IPS-18c (cell line): ENCODE measurements at regions not wholly inside any gene's neighbourhood (a gene's known extent, or its start where the extent isn't known, plus 50 kb on each side); places are given as distances from the start of the nearest gene placed in this dataset.
"Not testable (repeated sequence)": the region's sequence is repeated elsewhere in the genome, so short reads cannot be mapped to it uniquely, and the experiment has no call there.

ENCODE experiments used
- H3K4me3 ChIP-seq: 2 replicates; pipeline ENCODE4 v1.7.0; 2013; ENCODE audit warnings: low read depth, mild to moderate bottlenecking, low read length, moderate library complexity; ENCODE audit not compliant: insufficient read depth
- H3K9me3 ChIP-seq: one replicate; pipeline ENCODE4 v1.6.1; 2013; ENCODE audit warnings: mild to moderate bottlenecking, low read length, moderate library complexity; ENCODE audit not compliant: control insufficient read depth, insufficient read depth

- Histone ChIP-seq H3K4me3 (no peak overlapping the region), H3K9me3 (no peaks in the 10 kb centered on the region)
Measured at GRCh38 chr7:152931633-152932032, 172.1 kb downstream of the ACTR3B start.

- Histone ChIP-seq H3K4me3 (no peak overlapping the region), H3K9me3 (no peaks in the 10 kb centered on the region)
Measured at GRCh38 chr7:152937282-152937681, 177.7 kb downstream of the ACTR3B start.

GRCh38 chr7:152946616-152947015 lies 187.1 kb downstream of the ACTR3B start:
- not testable (repeated sequence) for H3K9me3 ChIP-seq, H3K4me3 ChIP-seq

GRCh38 chr7:152947686-152948085 lies 188.1 kb downstream of the ACTR3B start:
- no peak overlapping the region for H3K4me3 ChIP-seq
- H3K9me3 ChIP-seq, result peaks cover 2% of the 10 kb centered on the region

GRCh38 chr7:152949253-152949652 lies 189.7 kb downstream of the ACTR3B start:
- H3K9me3 ChIP-seq, result peaks cover 2% of the 10 kb centered on the region

GRCh38 chr7:152949790-152950189 lies 190.2 kb downstream of the ACTR3B start:
- no peak overlapping the region for H3K4me3 ChIP-seq
- H3K9me3 ChIP-seq, result peaks cover 2% of the 10 kb centered on the region

More at GRCh38 chr7:152949253-152949652, 189.7 kb downstream of the ACTR3B start:
- H3K4me3 ChIP-seq, result no peak overlapping the region

GRCh38 chr7:152956006-152956405 lies 196.5 kb downstream of the ACTR3B start:
- Histone ChIP-seq H3K9me3 (no peaks in the 10 kb centered on the region), H3K4me3 (no peak overlapping the region)

GRCh38 chr7:152959610-152960009 lies 200.1 kb downstream of the ACTR3B start:
- no peaks in the 10 kb centered on the region for H3K9me3 ChIP-seq
- no peak overlapping the region for H3K4me3 ChIP-seq

- H3K9me3 ChIP-seq, H3K4me3 ChIP-seq: not testable (repeated sequence)
Measured at GRCh38 chr7:152961796-152962195, 202.2 kb downstream of the ACTR3B start.

GRCh38 chr7:152966189-152966588 lies 206.6 kb downstream of the ACTR3B start:
- H3K4me3 ChIP-seq, result no peak overlapping the region
- H3K9me3 ChIP-seq, result no peaks in the 10 kb centered on the region

GRCh38 chr7:152967958-152968357 lies 208.4 kb downstream of the ACTR3B start:
- Histone ChIP-seq H3K4me3 (no peak overlapping the region), H3K9me3 (no peaks in the 10 kb centered on the region)

GRCh38 chr7:152968514-152968913 lies 209.0 kb downstream of the ACTR3B start:
- Histone ChIP-seq H3K4me3 (no peak overlapping the region), H3K9me3 (no peaks in the 10 kb centered on the region)

GRCh38 chr7:152969335-152969734 lies 209.8 kb downstream of the ACTR3B start:
- Histone ChIP-seq H3K9me3 (no peaks in the 10 kb centered on the region), H3K4me3 (no peak overlapping the region)

- H3K4me3 ChIP-seq, result 0 out of 2 replicates have a peak overlapping the region, but pooled peaks have one; percentile 12
- H3K9me3 ChIP-seq, result no peaks in the 10 kb centered on the region
Measured at GRCh38 chr7:152969839-152970238, 210.3 kb downstream of the ACTR3B start.

GRCh38 chr7:152970481-152970880 lies 210.9 kb downstream of the ACTR3B start:
- Histone ChIP-seq H3K4me3 (no peak overlapping the region), H3K9me3 (no peaks in the 10 kb centered on the region)

GRCh38 chr7:152974577-152974976 lies 215.0 kb downstream of the ACTR3B start:
- no peak overlapping the region for H3K4me3 ChIP-seq
- H3K9me3 ChIP-seq, result peaks cover 2% of the 10 kb centered on the region

GRCh38 chr7:152975076-152975475 lies 215.5 kb downstream of the ACTR3B start:
- Histone ChIP-seq H3K9me3 (peaks cover 2% of the 10 kb centered on the region), H3K4me3 (no peak overlapping the region)

GRCh38 chr7:152979376-152979775 lies 219.8 kb downstream of the ACTR3B start:
- Histone ChIP-seq H3K9me3 (peaks cover 2% of the 10 kb centered on the region), H3K4me3 (no peak overlapping the region)

- Histone ChIP-seq H3K4me3 (no peak overlapping the region), H3K9me3 (no peaks in the 10 kb centered on the region)
Measured at GRCh38 chr7:152984421-152984820, 224.9 kb downstream of the ACTR3B start.
